ENCODE measurements at regions not wholly inside any gene's neighbourhood (a gene's known extent, or its start where the extent isn't known, plus 50 kb on each side); places are given as distances from the start of the nearest gene placed in this dataset.

DNA sequence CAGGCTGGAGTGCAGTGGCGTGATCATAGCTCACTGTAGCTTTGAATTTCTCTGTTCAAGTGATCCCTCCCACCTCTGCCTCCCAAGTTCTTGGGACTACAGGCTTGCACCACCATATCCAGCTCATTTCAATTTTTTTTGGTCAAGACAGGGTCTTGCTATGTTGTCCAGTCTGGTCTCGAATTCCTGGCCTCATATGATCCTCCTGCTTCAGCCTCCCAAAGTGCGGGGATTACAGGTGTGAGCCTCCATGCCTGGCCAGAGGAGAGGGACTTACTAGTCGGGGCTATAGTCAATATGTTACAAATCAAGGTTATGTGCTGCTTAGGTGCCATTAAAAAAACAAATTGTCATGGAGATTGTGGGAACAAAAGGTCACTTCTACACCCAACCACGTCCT, 105.3 kb upstream of the GALNT17 start:
- Histone ChIP-seq H3K27ac (no peak overlapping the region), H3K27me3 (replicated peaks; ENCODE audit: insufficient read depth) (no peaks in the 10 kb centered on the region), H3K36me3 (no peaks in the 10 kb centered on the region), H3K4me3 (no peak overlapping the region), H3K9me3 (no peaks in the 10 kb centered on the region), H3K4me1 (replicated peaks) (no peaks in the 10 kb centered on the region)
- WGBS: 79% methylated on average over 5 of the region's 5 CpGs
- TF ChIP-seq POLR2AphosphoS5 (IDR thresholded peaks at IDR 0.05) (no peak), POLR2A (IDR thresholded peaks at IDR 0.05) (no peak)
- TF ChIP-seq, protein P1, sequence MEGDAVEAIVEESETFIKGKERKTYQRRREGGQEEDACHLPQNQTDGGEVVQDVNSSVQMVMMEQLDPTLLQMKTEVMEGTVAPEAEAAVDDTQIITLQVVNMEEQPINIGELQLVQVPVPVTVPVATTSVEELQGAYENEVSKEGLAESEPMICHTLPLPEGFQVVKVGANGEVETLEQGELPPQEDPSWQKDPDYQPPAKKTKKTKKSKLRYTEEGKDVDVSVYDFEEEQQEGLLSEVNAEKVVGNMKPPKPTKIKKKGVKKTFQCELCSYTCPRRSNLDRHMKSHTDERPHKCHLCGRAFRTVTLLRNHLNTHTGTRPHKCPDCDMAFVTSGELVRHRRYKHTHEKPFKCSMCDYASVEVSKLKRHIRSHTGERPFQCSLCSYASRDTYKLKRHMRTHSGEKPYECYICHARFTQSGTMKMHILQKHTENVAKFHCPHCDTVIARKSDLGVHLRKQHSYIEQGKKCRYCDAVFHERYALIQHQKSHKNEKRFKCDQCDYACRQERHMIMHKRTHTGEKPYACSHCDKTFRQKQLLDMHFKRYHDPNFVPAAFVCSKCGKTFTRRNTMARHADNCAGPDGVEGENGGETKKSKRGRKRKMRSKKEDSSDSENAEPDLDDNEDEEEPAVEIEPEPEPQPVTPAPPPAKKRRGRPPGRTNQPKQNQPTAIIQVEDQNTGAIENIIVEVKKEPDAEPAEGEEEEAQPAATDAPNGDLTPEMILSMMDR (IDR thresholded peaks at IDR 0.05): no peak
- no peak for DNase-seq (ENCODE audit: low spot score)
- intact Hi-C loops (cut with DNase I): no loop called here

DNA sequence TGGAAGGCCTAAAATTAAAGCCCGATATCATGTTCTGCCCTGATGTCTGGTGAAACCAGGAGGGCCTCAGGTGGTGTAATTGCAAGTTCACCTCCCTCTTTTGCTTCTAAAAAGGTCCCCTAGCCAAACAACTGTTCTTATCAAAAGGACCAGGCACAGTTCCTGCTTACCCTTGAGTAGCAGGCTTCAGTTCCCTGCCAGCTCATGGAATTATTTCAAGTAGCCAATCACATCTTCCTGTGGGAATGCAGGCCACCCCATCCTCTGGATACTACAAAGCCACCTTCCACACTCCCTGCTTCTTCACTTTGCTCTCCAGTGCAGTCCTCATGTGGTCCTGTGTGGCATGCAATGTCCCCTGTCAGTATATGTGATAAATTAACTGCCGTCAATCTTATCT, 97.7 kb upstream of the GALNT17 start:
- intact Hi-C loops (cut with DNase I): no loop called here
- Histone ChIP-seq H3K27me3 (replicated peaks; ENCODE audit: insufficient read depth) (no peaks in the 10 kb centered on the region), H3K27ac (no peak overlapping the region), H3K4me3 (no peak overlapping the region), H3K36me3 (no peaks in the 10 kb centered on the region), H3K9me3 (no peaks in the 10 kb centered on the region), H3K4me1 (replicated peaks) (no peaks in the 10 kb centered on the region)
- DNase-seq (ENCODE audit: low spot score): no peak
- WGBS: 100% methylated on average over 2 of the region's 2 CpGs
- TF ChIP-seq POLR2AphosphoS5 (IDR thresholded peaks at IDR 0.05): no peak
- TF ChIP-seq POLR2A (IDR thresholded peaks at IDR 0.05): no peak

DNA sequence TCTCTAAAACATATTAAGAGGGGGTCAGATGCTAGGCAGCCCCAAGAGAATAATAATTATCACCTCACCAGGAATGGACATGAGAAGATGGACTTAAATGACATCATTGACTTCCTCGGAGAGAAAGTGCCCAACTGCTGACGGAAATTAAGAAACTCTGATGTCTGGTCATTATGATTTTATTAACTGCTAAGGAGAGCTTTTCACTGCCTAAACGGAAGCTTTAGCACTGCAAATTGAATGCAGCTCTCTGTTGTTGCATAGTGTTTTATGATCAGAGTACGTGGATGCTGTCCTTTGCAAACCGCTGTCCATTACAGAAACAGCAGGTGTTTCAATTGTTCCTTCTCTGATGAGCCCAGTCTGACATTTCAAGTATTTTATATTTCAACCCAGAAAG, 89.4 kb upstream of the GALNT17 start:
- no peaks in the 10 kb centered on the region for H3K4me1 ChIP-seq (replicated peaks)
- intact Hi-C loops (cut with DNase I): no loop called here
- H3K36me3 ChIP-seq: no peaks in the 10 kb centered on the region
- H3K4me3 ChIP-seq: no peak overlapping the region
- no peaks in the 10 kb centered on the region for H3K9me3 ChIP-seq
- TF ChIP-seq, protein P1 (IDR thresholded peaks at IDR 0.05): no peak
- TF ChIP-seq POLR2AphosphoS5 (IDR thresholded peaks at IDR 0.05) (no peak), POLR2A (IDR thresholded peaks at IDR 0.05) (no peak)
- no peak overlapping the region for H3K27ac ChIP-seq
- WGBS: 71% methylated on average over 5 of the region's 5 CpGs
- no peaks in the 10 kb centered on the region for H3K27me3 ChIP-seq (replicated peaks; ENCODE audit: insufficient read depth)
- no peak for DNase-seq (ENCODE audit: low spot score)

DNA sequence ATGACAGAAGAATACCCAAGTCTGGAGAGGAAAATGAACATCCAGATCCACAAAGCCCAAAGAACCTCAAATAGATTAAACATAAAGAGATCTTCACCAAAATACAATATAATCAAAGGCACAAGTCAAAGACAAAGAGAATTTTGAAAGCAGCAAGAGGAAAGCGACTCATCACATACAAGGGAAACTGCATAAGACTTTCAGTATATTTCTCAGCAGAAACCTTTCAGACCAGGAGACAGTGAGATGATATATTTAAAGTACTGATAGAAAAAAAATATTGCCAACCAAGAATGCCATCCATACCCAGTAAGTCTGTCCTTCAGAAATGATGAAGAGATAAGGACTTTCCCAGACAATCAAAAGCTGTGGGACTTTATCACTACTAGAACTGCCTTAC, 81.5 kb upstream of the GALNT17 start:
- no peak for DNase-seq (ENCODE audit: low spot score)
- Histone ChIP-seq H3K9me3 (no peaks in the 10 kb centered on the region), H3K27me3 (replicated peaks; ENCODE audit: insufficient read depth) (no peaks in the 10 kb centered on the region), H3K27ac (no peak overlapping the region), H3K4me1 (replicated peaks) (no peaks in the 10 kb centered on the region), H3K4me3 (no peak overlapping the region), H3K36me3 (no peaks in the 10 kb centered on the region)
- intact Hi-C loops (cut with DNase I): no loop called here
- 96% methylated on average over 1 of the region's 1 CpG for WGBS
- TF ChIP-seq, protein P1 (IDR thresholded peaks at IDR 0.05): no peak
- TF ChIP-seq POLR2AphosphoS5 (IDR thresholded peaks at IDR 0.05) (no peak), POLR2A (IDR thresholded peaks at IDR 0.05) (no peak)

DNA sequence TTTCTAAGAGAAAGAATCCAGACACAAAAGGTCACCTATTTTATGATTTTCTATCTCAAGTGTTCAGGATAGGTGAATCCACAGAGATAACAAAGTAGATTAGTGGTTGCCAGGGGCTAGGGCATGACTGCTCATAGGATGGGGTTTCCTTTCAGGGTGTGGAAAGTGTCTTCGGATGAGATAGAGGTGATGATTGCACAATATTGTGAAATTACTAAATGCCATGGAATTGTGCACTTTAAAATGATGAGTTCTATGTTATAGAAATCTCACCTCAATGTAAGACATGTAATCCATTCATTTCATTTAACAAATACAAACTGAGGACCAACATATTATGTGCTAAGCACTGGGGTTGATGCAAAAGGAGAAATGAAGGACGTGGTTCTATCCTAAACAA, 76.4 kb upstream of the GALNT17 start:
- TF ChIP-seq, protein P1 (IDR thresholded peaks at IDR 0.05): no peak
- no peak for TF ChIP-seq POLR2A (IDR thresholded peaks at IDR 0.05)
- TF ChIP-seq POLR2AphosphoS5 (IDR thresholded peaks at IDR 0.05): no peak
- no peaks in the 10 kb centered on the region for H3K27me3 ChIP-seq (replicated peaks; ENCODE audit: insufficient read depth)
- no peaks in the 10 kb centered on the region for H3K36me3 ChIP-seq
- 89% methylated on average over 2 of the region's 2 CpGs for WGBS
- no peak overlapping the region for H3K4me3 ChIP-seq
- no peaks in the 10 kb centered on the region for H3K9me3 ChIP-seq
- intact Hi-C loops (cut with DNase I): no loop called here
- DNase-seq (ENCODE audit: low spot score): no peak
- no peak overlapping the region for H3K27ac ChIP-seq
- no peaks in the 10 kb centered on the region for H3K4me1 ChIP-seq (replicated peaks)
